ENCODE measurements at regions not wholly inside any gene's neighbourhood (a gene's known extent, or its start where the extent isn't known, plus 50 kb on each side); places are given as distances from the start of the nearest gene placed in this dataset.

DNA sequence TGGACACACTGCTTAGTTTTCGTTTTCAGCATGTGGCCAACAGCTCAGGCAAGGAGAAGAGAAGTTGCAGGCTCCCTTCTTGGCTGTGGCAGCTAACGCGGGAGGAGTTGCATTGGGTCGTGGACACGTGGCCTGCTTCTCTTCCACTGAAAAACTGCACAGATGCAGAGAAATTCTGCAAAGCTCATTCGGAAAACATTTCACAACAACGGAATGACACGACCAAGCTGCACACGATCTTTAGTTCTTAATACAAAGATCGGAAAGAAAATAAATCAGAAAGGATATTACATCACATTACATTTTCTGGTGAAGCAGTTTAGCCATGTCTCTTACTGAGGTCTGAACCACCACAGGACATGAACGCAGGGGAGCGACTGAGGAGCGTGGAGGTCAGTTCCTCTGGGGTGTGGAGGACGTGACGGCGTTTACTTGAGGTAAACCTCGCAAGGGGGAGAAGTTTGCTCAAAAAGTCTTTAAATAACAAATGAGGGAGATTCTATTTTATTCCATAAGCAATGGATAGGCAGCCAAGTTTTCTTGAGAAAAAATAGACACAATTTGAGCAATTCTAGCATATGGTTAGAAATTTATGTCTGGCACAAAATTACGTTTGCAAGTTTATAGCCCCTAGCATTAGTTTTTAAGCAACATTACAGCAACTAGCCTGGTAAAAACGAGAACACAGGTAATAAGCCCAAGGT is 178.3 kb downstream of the THBS2 start:
- Mint-ChIP-seq H3K36me3 (ENCODE audit: low read depth, unreplicated experiment) (no peaks in the 10 kb centered on the region), H3K27me3 (ENCODE audit: low read depth, unreplicated experiment) (no peaks in the 10 kb centered on the region), H3K9me3 (ENCODE audit: unreplicated experiment) (peaks cover 6% of the 10 kb centered on the region), H3K27ac (ENCODE audit: unreplicated experiment) (no peak overlapping the region), H3K4me1 (ENCODE audit: low read depth, unreplicated experiment) (peaks cover 53% of the 10 kb centered on the region), H3K4me3 (ENCODE audit: unreplicated experiment) (no peak overlapping the region)
- Histone ChIP-seq H3K4me1 (ENCODE audit: insufficient read depth, low read length) (peaks cover 44% of the 10 kb centered on the region), H2AFZ (ENCODE audit: low read depth, low read length) (no peak overlapping the region), H3K4me3 (ENCODE audit: insufficient read depth, low read depth, low read length) (no peak overlapping the region), H3K79me2 (ENCODE audit: insufficient read depth, low read length) (no peaks in the 10 kb centered on the region), H4K20me1 (ENCODE audit: insufficient read depth, low read length) (no peaks in the 10 kb centered on the region), H3K9ac (ENCODE audit: low read length) (peak overlapping the region; percentile 8), H3K36me3 (ENCODE audit: insufficient read depth, low read length) (no peaks in the 10 kb centered on the region), H3K4me2 (ENCODE audit: low read length) (no peak overlapping the region), H3K9me3 (ENCODE audit: insufficient read depth, low read depth, low read length) (no peaks in the 10 kb centered on the region), H3K27me3 (ENCODE audit: insufficient read depth, low read length) (no peaks in the 10 kb centered on the region), H3K27ac (ENCODE audit: low read depth, low read length) (no peak overlapping the region)
- no peak for DNase-seq (ENCODE audit: low read depth)
- TF ChIP-seq, protein P1, sequence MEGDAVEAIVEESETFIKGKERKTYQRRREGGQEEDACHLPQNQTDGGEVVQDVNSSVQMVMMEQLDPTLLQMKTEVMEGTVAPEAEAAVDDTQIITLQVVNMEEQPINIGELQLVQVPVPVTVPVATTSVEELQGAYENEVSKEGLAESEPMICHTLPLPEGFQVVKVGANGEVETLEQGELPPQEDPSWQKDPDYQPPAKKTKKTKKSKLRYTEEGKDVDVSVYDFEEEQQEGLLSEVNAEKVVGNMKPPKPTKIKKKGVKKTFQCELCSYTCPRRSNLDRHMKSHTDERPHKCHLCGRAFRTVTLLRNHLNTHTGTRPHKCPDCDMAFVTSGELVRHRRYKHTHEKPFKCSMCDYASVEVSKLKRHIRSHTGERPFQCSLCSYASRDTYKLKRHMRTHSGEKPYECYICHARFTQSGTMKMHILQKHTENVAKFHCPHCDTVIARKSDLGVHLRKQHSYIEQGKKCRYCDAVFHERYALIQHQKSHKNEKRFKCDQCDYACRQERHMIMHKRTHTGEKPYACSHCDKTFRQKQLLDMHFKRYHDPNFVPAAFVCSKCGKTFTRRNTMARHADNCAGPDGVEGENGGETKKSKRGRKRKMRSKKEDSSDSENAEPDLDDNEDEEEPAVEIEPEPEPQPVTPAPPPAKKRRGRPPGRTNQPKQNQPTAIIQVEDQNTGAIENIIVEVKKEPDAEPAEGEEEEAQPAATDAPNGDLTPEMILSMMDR (IDR thresholded peaks at IDR 0.05; ENCODE audit: insufficient read depth, low read depth, low read length) = no peak
- TF ChIP-seq EZH2 (IDR thresholded peaks at IDR 0.05; ENCODE audit: insufficient read depth, low read length) = no peak
- peak; percentile 43 for FAIRE-seq

DNA sequence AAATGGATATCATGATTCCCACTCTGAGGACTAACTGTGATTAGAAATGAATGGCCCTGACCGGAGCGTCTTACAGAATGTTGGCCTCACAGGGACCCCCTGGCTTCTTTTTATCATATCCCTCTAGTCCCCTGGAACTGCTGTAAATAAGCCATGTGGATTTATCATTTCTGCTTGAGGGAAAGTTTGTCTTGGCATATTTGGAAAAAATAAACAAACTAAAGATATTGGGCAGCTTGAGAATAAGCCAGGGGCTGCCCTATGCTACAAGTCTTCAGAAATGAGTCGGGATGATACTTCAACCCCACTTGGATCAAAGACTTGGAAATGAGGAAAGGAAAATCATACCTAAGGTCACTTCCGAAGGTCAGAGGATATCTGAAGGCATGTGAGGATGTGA is 179.1 kb downstream of the THBS2 start:
- Histone ChIP-seq H3K27me3 (ENCODE audit: insufficient read depth, low read length) (no peaks in the 10 kb centered on the region), H3K9ac (ENCODE audit: low read length) (peak overlapping the region; percentile 8), H2AFZ (ENCODE audit: low read depth, low read length) (no peak overlapping the region), H3K4me1 (ENCODE audit: insufficient read depth, low read length) (peaks cover 49% of the 10 kb centered on the region), H3K4me3 (ENCODE audit: insufficient read depth, low read depth, low read length) (no peak overlapping the region), H3K4me2 (ENCODE audit: low read length) (no peak overlapping the region), H3K36me3 (ENCODE audit: insufficient read depth, low read length) (no peaks in the 10 kb centered on the region), H4K20me1 (ENCODE audit: insufficient read depth, low read length) (no peaks in the 10 kb centered on the region), H3K9me3 (ENCODE audit: insufficient read depth, low read depth, low read length) (no peaks in the 10 kb centered on the region), H3K27ac (ENCODE audit: low read depth, low read length) (peak overlapping the region; percentile 94), H3K79me2 (ENCODE audit: insufficient read depth, low read length) (no peaks in the 10 kb centered on the region)
- Mint-ChIP-seq H3K27ac (ENCODE audit: unreplicated experiment) (peak overlapping the region; percentile 71), H3K27me3 (ENCODE audit: low read depth, unreplicated experiment) (no peaks in the 10 kb centered on the region), H3K4me1 (ENCODE audit: low read depth, unreplicated experiment) (peaks cover 57% of the 10 kb centered on the region), H3K4me3 (ENCODE audit: unreplicated experiment) (no peak overlapping the region), H3K9me3 (ENCODE audit: unreplicated experiment) (peaks cover 6% of the 10 kb centered on the region), H3K36me3 (ENCODE audit: low read depth, unreplicated experiment) (no peaks in the 10 kb centered on the region)
- TF ChIP-seq, protein P1 (IDR thresholded peaks at IDR 0.05; ENCODE audit: insufficient read depth, low read depth, low read length) = no peak
- TF ChIP-seq EZH2 (IDR thresholded peaks at IDR 0.05; ENCODE audit: insufficient read depth, low read length) = no peak
- peak; percentile 55 for DNase-seq (ENCODE audit: low read depth)
- no peak for FAIRE-seq

DNA sequence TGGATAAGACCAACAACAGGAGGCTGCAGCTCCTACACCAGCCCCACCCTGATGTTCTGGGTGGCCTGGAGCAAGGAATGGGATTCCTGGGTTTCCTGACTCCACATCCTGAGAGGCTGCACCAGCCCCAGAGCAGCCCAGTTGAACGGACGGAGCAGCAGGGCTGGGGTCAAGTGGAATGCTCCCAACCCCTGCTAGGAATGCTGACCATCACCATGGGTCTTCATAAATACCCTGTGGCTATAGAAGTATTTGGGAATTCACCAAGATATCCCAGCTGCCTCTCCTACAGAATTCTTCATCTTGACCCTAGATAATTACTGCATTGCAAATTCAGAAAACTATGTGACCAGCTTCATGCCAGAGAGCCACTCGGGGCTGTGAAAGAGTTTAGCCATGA is 180.3 kb downstream of the THBS2 start:
- Histone ChIP-seq H3K4me3 (ENCODE audit: insufficient read depth, low read depth, low read length) (no peak overlapping the region), H3K9me3 (ENCODE audit: insufficient read depth, low read depth, low read length) (no peaks in the 10 kb centered on the region), H4K20me1 (ENCODE audit: insufficient read depth, low read length) (no peaks in the 10 kb centered on the region), H3K4me1 (ENCODE audit: insufficient read depth, low read length) (peaks cover 52% of the 10 kb centered on the region), H3K27ac (ENCODE audit: low read depth, low read length) (peak overlapping the region; percentile 94), H3K36me3 (ENCODE audit: insufficient read depth, low read length) (no peaks in the 10 kb centered on the region), H3K4me2 (ENCODE audit: low read length) (peak overlapping the region; percentile 50), H3K79me2 (ENCODE audit: insufficient read depth, low read length) (no peaks in the 10 kb centered on the region), H3K27me3 (ENCODE audit: insufficient read depth, low read length) (no peaks in the 10 kb centered on the region), H2AFZ (ENCODE audit: low read depth, low read length) (no peak overlapping the region), H3K9ac (ENCODE audit: low read length) (peak overlapping the region; percentile 67)
- Mint-ChIP-seq H3K4me3 (ENCODE audit: unreplicated experiment) (no peak overlapping the region), H3K4me1 (ENCODE audit: low read depth, unreplicated experiment) (peaks cover 58% of the 10 kb centered on the region), H3K9me3 (ENCODE audit: unreplicated experiment) (peaks cover 6% of the 10 kb centered on the region), H3K27me3 (ENCODE audit: low read depth, unreplicated experiment) (no peaks in the 10 kb centered on the region), H3K27ac (ENCODE audit: unreplicated experiment) (peak overlapping the region; percentile 95), H3K36me3 (ENCODE audit: low read depth, unreplicated experiment) (no peaks in the 10 kb centered on the region)
- FAIRE-seq = peak; percentile 84
- TF ChIP-seq, protein P1 (IDR thresholded peaks at IDR 0.05; ENCODE audit: insufficient read depth, low read depth, low read length) = no peak
- TF ChIP-seq EZH2 (IDR thresholded peaks at IDR 0.05; ENCODE audit: insufficient read depth, low read length) = no peak
- DNase-seq (ENCODE audit: low read depth) = peak; percentile 100
